IMR-90 (cell line): ENCODE measurements at regions not wholly inside any gene's neighbourhood (a gene's known extent, or its start where the extent isn't known, plus 50 kb on each side); places are given as distances from the start of the nearest gene placed in this dataset.

Experiments used
- ATAC-seq: fragments of 200-7000 bp; cut with Tn5 transposase; 2 replicates; pipeline ENCODE4 v1.9.1; 2020; ENCODE audit warnings: low read depth, mild to moderate bottlenecking, moderate library complexity
- BruUV-seq: library from RNA; stranded (reverse); fragments of 400-500 nt; replicated peaks from 2 replicates; lab custom pipeline; 2021; lab: Mats Ljungman, UMichigan
- CTCF ChIA-PET: fragments of 300-600 bp; formaldehyde crosslinking; extraction: SDS; loops from one replicate; lab custom pipeline; 2021; ENCODE audit warnings: antibody characterized with exemption; lab: Yijun Ruan, JAX
- POLR2A ChIA-PET: fragments of 300-600 bp; sonication (Branson Sonifier 250); formaldehyde crosslinking; loops from one replicate; lab custom pipeline; 2022; ENCODE audit warnings: antibody characterized with exemption; ENCODE audit not compliant: unreplicated experiment; lab: Charles Lee
- DNase-seq: peaks from one replicate; pipeline ENCODE4 v3.0.0; 2013
- H2AFZ ChIP-seq: replicated peaks from 2 replicates; pipeline ENCODE3; 2013; ENCODE audit warnings: low read length, mild to moderate bottlenecking; ENCODE audit not compliant: poor library complexity
- H2AK5ac ChIP-seq: 2 replicates; pipeline ENCODE4 v1.6.1; 2013; ENCODE audit warnings: low read depth, low read length, inconsistent platforms
- H2AK9ac ChIP-seq: replicated peaks from 2 replicates; pipeline ENCODE3; 2013; ENCODE audit warnings: mild to moderate bottlenecking, low read depth, low read length, moderate library complexity; ENCODE audit not compliant: poor library complexity
- H2BK120ac ChIP-seq: 2 replicates; pipeline ENCODE4 v1.6.1; 2013; ENCODE audit warnings: low read depth, low read length, inconsistent platforms
- H2BK15ac ChIP-seq: 3 replicates; pipeline ENCODE4 v1.6.1; 2013; ENCODE audit warnings: low read depth, low read length, inconsistent platforms
- H2BK20ac ChIP-seq: 2 replicates; pipeline ENCODE4 v1.6.1; 2013; ENCODE audit warnings: low read depth, mild to moderate bottlenecking, inconsistent platforms, low read length, moderate library complexity
- H2BK5ac ChIP-seq: 2 replicates; pipeline ENCODE4 v1.6.1; 2013; ENCODE audit warnings: mild to moderate bottlenecking, low read depth, low read length, inconsistent platforms; ENCODE audit not compliant: poor library complexity, severe bottlenecking
- H3K14ac ChIP-seq: replicated peaks from 2 replicates; pipeline ENCODE4 v1.6.1; 2013; ENCODE audit warnings: low read depth, low read length, inconsistent platforms
- H3K18ac ChIP-seq: 2 replicates; pipeline ENCODE4 v1.6.1; 2013; ENCODE audit warnings: low read depth, low read length, control low read depth
- H3K23ac ChIP-seq: 2 replicates; pipeline ENCODE4 v1.6.1; 2013; ENCODE audit warnings: low read depth, low read length, inconsistent platforms
- H3K27ac ChIP-seq: 2 replicates; pipeline ENCODE4 v1.5.1; 2013; ENCODE audit warnings: mild to moderate bottlenecking, control low read depth, low read length; ENCODE audit not compliant: insufficient read depth
- H3K27me3 ChIP-seq: 2 replicates; pipeline ENCODE4 v1.6.1; 2013; ENCODE audit warnings: low read length; ENCODE audit not compliant: control insufficient read depth, insufficient read depth
- H3K36me3 ChIP-seq: 2 replicates; pipeline ENCODE4 v1.6.1; 2013; ENCODE audit warnings: low read length, mixed read lengths; ENCODE audit not compliant: control insufficient read depth, insufficient read depth
- H3K4ac ChIP-seq: 2 replicates; pipeline ENCODE4 v1.6.1; 2013; ENCODE audit warnings: low read depth, low read length, inconsistent platforms
- H3K4me1 ChIP-seq: 2 replicates; pipeline ENCODE4 v1.6.1; 2013; ENCODE audit warnings: low read length, mixed read lengths; ENCODE audit not compliant: control insufficient read depth, insufficient read depth
- H3K4me2 ChIP-seq: 2 replicates; pipeline ENCODE4 v1.6.1; 2013; ENCODE audit warnings: low read depth, mild to moderate bottlenecking, control low read depth, low read length, moderate library complexity
- H3K4me3 ChIP-seq: 2 replicates; pipeline ENCODE4 v1.5.1; 2013; ENCODE audit warnings: low read depth, mild to moderate bottlenecking, control low read depth, low read length, moderate library complexity; ENCODE audit not compliant: insufficient read depth
- H3K56ac ChIP-seq: 2 replicates; pipeline ENCODE4 v1.6.1; 2013; ENCODE audit warnings: low read length, inconsistent platforms; ENCODE audit not compliant: insufficient read depth; ENCODE audit errors: extremely low read depth
- H3K79me1 ChIP-seq, 2 experiments: 2 replicates each; pipeline ENCODE4 v1.6.1; 2013; ENCODE audit warnings: low read length in 2 of 2, inconsistent platforms in 1 of 2, low read depth in 1 of 2
- H3K9ac ChIP-seq: 2 replicates; pipeline ENCODE4 v1.6.1; 2013; ENCODE audit warnings: low read depth, low read length, control low read depth
- H3K9me1 ChIP-seq: 2 replicates; pipeline ENCODE4 v1.6.1; 2013; ENCODE audit warnings: low read length, inconsistent platforms; ENCODE audit not compliant: insufficient read depth
- H3K9me3 ChIP-seq: 2 replicates; pipeline ENCODE4 v1.6.1; 2013; ENCODE audit warnings: low read length; ENCODE audit not compliant: control insufficient read depth, insufficient read depth
- H4K20me1 ChIP-seq: 2 replicates; pipeline ENCODE4 v1.6.1; 2013; ENCODE audit warnings: low read length, inconsistent platforms; ENCODE audit not compliant: insufficient read depth
- H4K5ac ChIP-seq: 2 replicates; pipeline ENCODE4 v1.6.1; 2013; ENCODE audit warnings: mild to moderate bottlenecking, low read depth, low read length, control low read depth
- H4K8ac ChIP-seq, 2 experiments: 2 replicates each; pipeline ENCODE4 v1.6.1; 2013; ENCODE audit warnings: low read depth in 2 of 2, low read length in 2 of 2, control low read depth in 1 of 2, inconsistent platforms in 1 of 2
- H4K91ac ChIP-seq: 2 replicates; pipeline ENCODE4 v1.6.1; 2013; ENCODE audit warnings: low read depth, low read length, inconsistent platforms; ENCODE audit not compliant: insufficient read depth
- CEBPB ChIP-seq: IDR thresholded peaks from 2 replicates; pipeline ENCODE4 v1.6.1; 2012; ENCODE audit warnings: low read depth, low read length, improper control_type of control experiment
- FOS ChIP-seq: fragments of 150-350 bp; IDR thresholded peaks from 2 replicates; pipeline ENCODE4 v1.6.1; 2016; ENCODE audit warnings: low read depth, low read length
- MAZ ChIP-seq: IDR thresholded peaks from 2 replicates; pipeline ENCODE4 v1.6.1; 2012; ENCODE audit warnings: low read depth, mild to moderate bottlenecking, low read length, improper control_type of control experiment, moderate library complexity, borderline replicate concordance
- NFE2L2 ChIP-seq: fragments of 150-350 bp; IDR thresholded peaks from 2 replicates; pipeline ENCODE4 v1.6.1; 2016; ENCODE audit warnings: low read depth, mild to moderate bottlenecking, low read length
- POLR2A ChIP-seq: IDR thresholded peaks from 2 replicates; pipeline ENCODE4 v1.6.1; 2012; ENCODE audit warnings: mild to moderate bottlenecking, low read depth, low read length
- RAD21 ChIP-seq: IDR thresholded peaks from 2 replicates; pipeline ENCODE4 v1.6.1; 2012; ENCODE audit warnings: low read length, improper control_type of control experiment
- RCOR1 ChIP-seq: IDR thresholded peaks from 2 replicates; pipeline ENCODE4 v1.6.1; 2012; ENCODE audit warnings: mild to moderate bottlenecking, low read length, improper control_type of control experiment; ENCODE audit not compliant: insufficient replicate concordance
- WGBS, 2 experiments: methylation state at CpG; one replicate each; pipeline versions ENCODE4 v1.1.5 to v1.1.7; 2013; ENCODE audit warnings: missing lambda C conversion rate in 2 of 2; ENCODE audit not compliant: insufficient read length in 1 of 2; ENCODE audit errors: extremely low coverage in 2 of 2; 5-methylcytosine and 5-hydroxymethylcytosine counted together
- dilution Hi-C: fragments of 300-500 bp; cut with HindIII; formaldehyde crosslinking; loops from one replicate; pipeline ENCODE4 v1.14.3; 2018; ENCODE audit warnings: low sequenced_read_pairs; ENCODE audit not compliant: unreplicated experiment
- in situ Hi-C: fragments of 300-500 bp; cut with MboI; formaldehyde crosslinking; loops from 3 replicates; pipeline ENCODE4 v1.14.3; 2019; ENCODE audit warnings: low sequenced_read_pairs, inconsistent platforms, mixed read lengths
- intact Hi-C: fragments of 100-400 bp; cut with micrococcal nuclease; formaldehyde crosslinking; loops from 2 replicates; pipeline ENCODE4 v1.10.0; 2022
- TF ChIP-seq, protein P1 (sequence below): conservative IDR thresholded peaks from 2 replicates; pipeline ENCODE4 v1.5.1; 2012; ENCODE audit warnings: mild to moderate bottlenecking, low read depth, low read length, improper control_type of control experiment
- TF ChIP-seq, protein P2 (sequence below): fragments of 150-350 bp; IDR thresholded peaks from 2 replicates; pipeline ENCODE4 v1.6.1; 2016; ENCODE audit warnings: low read depth, mild to moderate bottlenecking, low read length, moderate library complexity, borderline replicate concordance

DNA sequence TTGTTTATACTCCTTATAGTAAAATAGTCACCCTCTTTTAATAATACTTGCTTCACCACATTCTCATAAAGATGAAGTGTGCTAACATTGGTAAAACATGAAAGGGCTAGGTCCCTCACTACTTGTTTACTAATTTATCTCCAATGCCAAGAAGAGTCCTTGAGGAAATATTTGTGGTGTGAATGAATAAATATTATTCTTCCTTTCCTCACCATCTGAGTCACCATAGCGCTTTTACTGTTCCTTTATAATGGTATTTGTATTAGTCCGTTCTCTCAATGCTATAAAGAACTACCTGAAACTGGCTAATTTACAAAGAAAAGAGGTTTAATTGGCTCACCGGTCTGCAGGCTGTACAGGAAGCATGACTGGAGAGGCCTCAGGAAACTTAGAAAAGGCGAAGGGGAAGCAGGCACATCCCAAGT is 222.8 kb upstream of the ZRANB2 start:
- H3K27ac ChIP-seq = no peak overlapping the region
- H2AK9ac ChIP-seq = no peak overlapping the region
- H3K79me1 ChIP-seq = no peaks in the 10 kb centered on the region
- ChIA-PET POLR2A (no interaction called here), CTCF (no interaction called here)
- no peak overlapping the region for H3K56ac ChIP-seq
- H3K4me2 ChIP-seq = no peak overlapping the region
- TF ChIP-seq, protein P1, sequence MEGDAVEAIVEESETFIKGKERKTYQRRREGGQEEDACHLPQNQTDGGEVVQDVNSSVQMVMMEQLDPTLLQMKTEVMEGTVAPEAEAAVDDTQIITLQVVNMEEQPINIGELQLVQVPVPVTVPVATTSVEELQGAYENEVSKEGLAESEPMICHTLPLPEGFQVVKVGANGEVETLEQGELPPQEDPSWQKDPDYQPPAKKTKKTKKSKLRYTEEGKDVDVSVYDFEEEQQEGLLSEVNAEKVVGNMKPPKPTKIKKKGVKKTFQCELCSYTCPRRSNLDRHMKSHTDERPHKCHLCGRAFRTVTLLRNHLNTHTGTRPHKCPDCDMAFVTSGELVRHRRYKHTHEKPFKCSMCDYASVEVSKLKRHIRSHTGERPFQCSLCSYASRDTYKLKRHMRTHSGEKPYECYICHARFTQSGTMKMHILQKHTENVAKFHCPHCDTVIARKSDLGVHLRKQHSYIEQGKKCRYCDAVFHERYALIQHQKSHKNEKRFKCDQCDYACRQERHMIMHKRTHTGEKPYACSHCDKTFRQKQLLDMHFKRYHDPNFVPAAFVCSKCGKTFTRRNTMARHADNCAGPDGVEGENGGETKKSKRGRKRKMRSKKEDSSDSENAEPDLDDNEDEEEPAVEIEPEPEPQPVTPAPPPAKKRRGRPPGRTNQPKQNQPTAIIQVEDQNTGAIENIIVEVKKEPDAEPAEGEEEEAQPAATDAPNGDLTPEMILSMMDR = no peak
- TF ChIP-seq NFE2L2 (no peak), FOS (no peak), CEBPB (no peak), POLR2A (no peak), RCOR1 (no peak), MAZ (no peak), RAD21 (no peak)
- TF ChIP-seq, protein P2, sequence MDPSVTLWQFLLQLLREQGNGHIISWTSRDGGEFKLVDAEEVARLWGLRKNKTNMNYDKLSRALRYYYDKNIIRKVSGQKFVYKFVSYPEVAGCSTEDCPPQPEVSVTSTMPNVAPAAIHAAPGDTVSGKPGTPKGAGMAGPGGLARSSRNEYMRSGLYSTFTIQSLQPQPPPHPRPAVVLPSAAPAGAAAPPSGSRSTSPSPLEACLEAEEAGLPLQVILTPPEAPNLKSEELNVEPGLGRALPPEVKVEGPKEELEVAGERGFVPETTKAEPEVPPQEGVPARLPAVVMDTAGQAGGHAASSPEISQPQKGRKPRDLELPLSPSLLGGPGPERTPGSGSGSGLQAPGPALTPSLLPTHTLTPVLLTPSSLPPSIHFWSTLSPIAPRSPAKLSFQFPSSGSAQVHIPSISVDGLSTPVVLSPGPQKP = no peak
- ATAC-seq (no peak), DNase-seq (no peak)
- H2AFZ ChIP-seq = no peak overlapping the region
- H3K18ac ChIP-seq = no peak overlapping the region
- no peak overlapping the region for H3K4ac ChIP-seq
- no peak overlapping the region for H3K4me3 ChIP-seq
- H2AK5ac ChIP-seq = no peak overlapping the region
- no peaks in the 10 kb centered on the region for H3K9me1 ChIP-seq
- in situ Hi-C loops (no loop called here), dilution Hi-C loops (no loop called here), intact Hi-C loops (no loop called here)
- H3K4me1 ChIP-seq = no peaks in the 10 kb centered on the region
- no peaks in the 10 kb centered on the region for H3K36me3 ChIP-seq
- no peak overlapping the region for H3K9ac ChIP-seq
- H4K8ac ChIP-seq = no peak overlapping the region
- H2BK20ac ChIP-seq = no peak overlapping the region
- no CpG with 5 or more reads among the region's 4 CpGs for WGBS, 2 experiments
- no peaks in the 10 kb centered on the region for H3K27me3 ChIP-seq
- H3K14ac ChIP-seq = no peak overlapping the region
- H3K23ac ChIP-seq = no peak overlapping the region
- no peak overlapping the region for H2BK120ac ChIP-seq
- no peak overlapping the region for H2BK15ac ChIP-seq
- no peaks in the 10 kb centered on the region for H4K20me1 ChIP-seq
- no peak overlapping the region for H4K91ac ChIP-seq
- H3K9me3 ChIP-seq = no peaks in the 10 kb centered on the region
- no peak overlapping the region for H4K5ac ChIP-seq
- no peak overlapping the region for H2BK5ac ChIP-seq
- no TSS peak for BruUV-seq
